Endodermal cell (in vitro differentiated cells): ENCODE measurements at regions not wholly inside any gene's neighbourhood (a gene's known extent, or its start where the extent isn't known, plus 50 kb on each side); places are given as distances from the start of the nearest gene placed in this dataset.

ENCODE experiments used
- DNase-seq: peaks from one replicate; pipeline ENCODE4 v3.0.0-alpha.2; 2017
- H3K27ac ChIP-seq: 2 replicates; pipeline ENCODE4 v1.5.1; 2013; ENCODE audit warnings: mild to moderate bottlenecking, low read depth, low read length, moderate library complexity
- H3K27me3 ChIP-seq: 2 replicates; pipeline ENCODE4 v1.6.1; 2013; ENCODE audit warnings: mild to moderate bottlenecking, low read length, moderate library complexity; ENCODE audit not compliant: insufficient read depth, control insufficient read depth, poor library complexity, severe bottlenecking
- H3K36me3 ChIP-seq: 2 replicates; pipeline ENCODE4 v1.7.0; 2013; ENCODE audit warnings: mild to moderate bottlenecking, low read length, moderate library complexity; ENCODE audit not compliant: control insufficient read depth, insufficient read depth
- H3K4me1 ChIP-seq: one replicate; pipeline ENCODE4 v1.7.0; 2013; ENCODE audit warnings: low read length; ENCODE audit not compliant: control insufficient read depth, insufficient read depth
- H3K4me3 ChIP-seq: 2 replicates; pipeline ENCODE4 v1.5.1; 2013; ENCODE audit warnings: mild to moderate bottlenecking, low read length, moderate library complexity
- H3K9ac ChIP-seq: 2 replicates; pipeline ENCODE4 v1.6.1; 2013; ENCODE audit warnings: mild to moderate bottlenecking, low read length, moderate library complexity; ENCODE audit not compliant: poor library complexity, severe bottlenecking; ENCODE audit errors: extremely low read depth
- H3K9me3 ChIP-seq: 2 replicates; pipeline ENCODE4 v1.6.1; 2013; ENCODE audit warnings: mild to moderate bottlenecking, low read length, moderate library complexity; ENCODE audit not compliant: control insufficient read depth
- H3K27ac Mint-ChIP-seq: 2 replicates; pipeline ENCODE4 v1.8.0; 2020; ENCODE audit warnings: mixed read lengths
- H3K27me3 Mint-ChIP-seq: 2 replicates; pipeline ENCODE4 v1.8.0; 2021; ENCODE audit warnings: mild to moderate bottlenecking, mixed read lengths; ENCODE audit not compliant: insufficient read depth
- H3K36me3 Mint-ChIP-seq: 2 replicates; pipeline ENCODE4 v1.8.0; 2020; ENCODE audit warnings: low read depth, mixed read lengths
- H3K4me1 Mint-ChIP-seq: 2 replicates; pipeline ENCODE4 v1.8.0; 2020; ENCODE audit warnings: mixed read lengths
- H3K4me3 Mint-ChIP-seq: 2 replicates; pipeline ENCODE4 v1.8.0; 2020; ENCODE audit warnings: mild to moderate bottlenecking, moderate library complexity, mixed read lengths
- H3K9me3 Mint-ChIP-seq: 2 replicates; pipeline ENCODE4 v1.8.0; 2020; ENCODE audit warnings: mild to moderate bottlenecking, mixed read lengths
- CTCF ChIP-seq: fragments of 200-600 bp; sonication (generic); conservative IDR thresholded peaks from 2 replicates; pipeline ENCODE4 v1.5.0; 2021; ENCODE audit warnings: antibody characterized with exemption, mild to moderate bottlenecking
- WGBS, 2 experiments: methylation state at CpG; one replicate each; pipeline versions ENCODE4 v1.1.5 to v1.1.7; 2013; ENCODE audit warnings: missing lambda C conversion rate in 2 of 2, mixed read lengths in 1 of 2; ENCODE audit not compliant: insufficient coverage in 1 of 2, insufficient read length in 1 of 2; 5-methylcytosine and 5-hydroxymethylcytosine counted together

- Mint-ChIP-seq H3K27ac (no peak overlapping the region), H3K4me1 (no peaks in the 10 kb centered on the region)
- H3K4me1 ChIP-seq: no peaks in the 10 kb centered on the region
Measured at GRCh38 chr13:81671064-81671463, 1330.1 kb upstream of the SPRY2 start.

GRCh38 chr13:81670048-81670447 is 1329.1 kb upstream of the SPRY2 start:
- no peaks in the 10 kb centered on the region for H3K9me3 ChIP-seq
- Mint-ChIP-seq H3K27me3 (no peaks in the 10 kb centered on the region), H3K4me3 (no peak overlapping the region), H3K4me1 (no peaks in the 10 kb centered on the region), H3K9me3 (no peaks in the 10 kb centered on the region), H3K27ac (no peak overlapping the region), H3K36me3 (no peaks in the 10 kb centered on the region)
- no peaks in the 10 kb centered on the region for H3K27me3 ChIP-seq
- H3K36me3 ChIP-seq: no peaks in the 10 kb centered on the region
- 61 to 78% methylated on average over 2 of the region's 2 CpGs for WGBS, 2 experiments
- no peak overlapping the region for H3K27ac ChIP-seq
- no peak for DNase-seq
- no peak overlapping the region for H3K9ac ChIP-seq
- H3K4me1 ChIP-seq: no peaks in the 10 kb centered on the region
- no peak overlapping the region for H3K4me3 ChIP-seq
- no peak for TF ChIP-seq CTCF

More at GRCh38 chr13:81671064-81671463, 1330.1 kb upstream of the SPRY2 start:
- no peak overlapping the region for H3K27ac ChIP-seq
- H3K27me3 ChIP-seq: no peaks in the 10 kb centered on the region
- no peak for DNase-seq
- H3K27me3 Mint-ChIP-seq: no peaks in the 10 kb centered on the region
- peaks cover 4% of the 10 kb centered on the region for H3K9me3 Mint-ChIP-seq
- H3K9me3 ChIP-seq: peaks cover 6% of the 10 kb centered on the region
- no peak for TF ChIP-seq CTCF
- 92% methylated on average over 2 of the region's 3 CpGs; no CpG with 5 or more reads in 1 of the 2 experiments for WGBS, 2 experiments
- no peak overlapping the region for H3K4me3 ChIP-seq
- no peak overlapping the region for H3K4me3 Mint-ChIP-seq
- no peak overlapping the region for H3K9ac ChIP-seq
- no peaks in the 10 kb centered on the region for H3K36me3 Mint-ChIP-seq
- no peaks in the 10 kb centered on the region for H3K36me3 ChIP-seq

GRCh38 chr13:81664872-81665271 is 1323.9 kb upstream of the SPRY2 start:
- Histone ChIP-seq H3K27me3 (no peaks in the 10 kb centered on the region), H3K4me1 (no peaks in the 10 kb centered on the region), H3K4me3 (no peak overlapping the region), H3K9me3 (no peaks in the 10 kb centered on the region), H3K9ac (no peak overlapping the region), H3K27ac (no peak overlapping the region), H3K36me3 (no peaks in the 10 kb centered on the region)
- DNase-seq: no peak
- Mint-ChIP-seq H3K27me3 (no peaks in the 10 kb centered on the region), H3K4me1 (peaks cover 3% of the 10 kb centered on the region), H3K4me3 (no peak overlapping the region), H3K36me3 (no peaks in the 10 kb centered on the region), H3K27ac (no peak overlapping the region), H3K9me3 (no peaks in the 10 kb centered on the region)
- TF ChIP-seq CTCF: no peak
- 97% methylated on average over 2 of the region's 2 CpGs; no CpG with 5 or more reads in 1 of the 2 experiments for WGBS, 2 experiments
